ENCODE measurements at regions not wholly inside any gene's neighbourhood (a gene's known extent, or its start where the extent isn't known, plus 50 kb on each side); places are given as distances from the start of the nearest gene placed in this dataset.
"Not testable (repeated sequence)": the region's sequence is repeated elsewhere in the genome, so short reads cannot be mapped to it uniquely, and the experiment has no call there.

- intact Hi-C loops (cut with micrococcal nuclease): no loop called here
These were observed 54.0 kb downstream of the MAP10 start for GRCh38 chr1:232859216-232859615.

DNA sequence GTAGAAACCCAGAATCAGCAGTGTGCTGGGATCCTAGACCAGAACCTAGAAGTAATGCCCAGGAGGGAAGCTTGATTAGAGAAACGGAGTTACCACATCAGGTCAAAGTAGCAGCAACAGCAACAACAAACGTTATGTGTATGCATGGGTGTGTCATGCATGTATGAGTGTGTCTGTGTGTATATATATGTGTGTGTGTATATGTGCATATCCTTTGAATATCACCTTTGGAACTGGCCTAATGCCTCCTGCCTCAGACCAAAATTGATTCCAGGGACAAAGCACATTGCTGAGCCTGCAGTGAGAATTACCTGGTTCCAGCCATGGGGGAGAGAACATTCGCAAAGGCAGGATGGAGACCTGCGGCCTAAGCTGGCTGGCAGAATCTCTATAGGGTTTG is 55.9 kb downstream of the MAP10 start:
- intact Hi-C loops (cut with micrococcal nuclease): no loop called here

- intact Hi-C loops (cut with micrococcal nuclease): no loop called here
These were observed 58.5 kb downstream of the MAP10 start for GRCh38 chr1:232863544-232864275.

DNA sequence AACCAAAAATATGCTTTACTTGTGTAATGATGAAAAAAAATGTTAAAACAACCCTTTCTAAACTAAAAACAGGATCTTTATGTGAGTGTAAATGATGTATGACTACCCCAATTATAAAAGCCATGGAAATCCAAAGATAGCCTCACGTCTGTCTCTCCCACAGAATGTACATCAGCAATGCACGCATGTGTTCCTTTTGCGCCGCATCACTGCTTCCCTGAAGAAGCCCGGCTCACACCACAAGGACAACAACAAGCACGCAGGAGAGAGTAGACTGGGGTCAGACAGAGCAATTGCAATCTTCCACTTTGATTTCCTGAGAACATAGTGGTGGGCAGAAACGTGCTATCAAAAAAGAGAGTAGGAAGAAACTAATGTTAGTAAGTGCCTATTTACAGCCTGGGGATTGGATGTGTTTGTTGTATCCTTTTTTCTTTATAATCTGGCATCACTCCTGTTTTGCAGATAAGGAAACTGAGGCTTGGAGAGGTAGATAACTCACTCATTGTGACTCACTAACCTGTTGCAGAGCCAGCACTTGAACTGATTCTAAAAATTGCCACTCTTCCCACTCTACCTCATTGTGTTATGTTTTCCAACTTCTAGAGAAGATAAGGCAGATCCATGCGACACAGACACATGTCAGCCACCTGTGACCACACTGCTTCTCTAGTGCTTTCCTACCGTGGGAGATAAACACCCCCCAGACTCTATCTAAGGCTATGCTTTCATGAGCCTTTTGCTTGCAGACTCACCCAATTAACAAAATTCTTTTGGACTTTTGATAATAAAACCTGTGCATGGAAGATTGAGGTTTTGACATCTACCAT is 60.1 kb downstream of the MAP10 start:
- intact Hi-C loops (cut with micrococcal nuclease): no loop called here

DNA sequence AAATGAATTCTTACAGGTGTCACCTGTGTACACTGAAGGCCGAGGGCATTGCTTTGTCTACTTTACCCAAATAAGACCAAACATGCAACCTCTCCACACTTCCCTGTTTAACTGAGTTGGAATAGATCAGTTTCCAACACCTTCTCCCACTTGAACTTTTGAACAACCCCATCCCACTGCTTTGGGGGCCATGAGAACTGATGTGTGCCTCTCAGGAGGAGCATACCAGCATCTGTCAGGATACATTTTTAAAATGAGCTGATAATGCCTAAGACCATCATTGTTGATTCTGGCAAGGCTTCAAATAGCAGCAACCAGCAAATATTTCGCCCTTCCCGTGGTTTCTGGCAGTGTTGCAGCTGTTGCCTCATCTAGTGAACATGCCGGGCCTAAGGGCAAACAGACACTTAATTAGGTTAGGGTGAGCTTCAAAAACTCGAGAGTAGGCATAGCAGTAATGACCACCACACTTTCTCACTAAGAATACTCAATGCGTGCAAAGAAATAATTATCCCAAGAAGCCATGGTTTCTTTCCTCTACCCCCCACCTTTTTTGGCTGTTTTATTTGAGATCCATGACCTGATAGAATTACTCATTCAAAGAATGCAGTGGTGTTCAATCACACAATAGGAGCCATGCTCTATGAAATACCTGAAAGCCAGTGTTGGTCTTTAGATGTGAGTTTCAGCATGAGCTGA is 63.7 kb downstream of the MAP10 start:
- intact Hi-C loops (cut with micrococcal nuclease): no loop called here

- intact Hi-C loops (cut with micrococcal nuclease): not testable (repeated sequence)
These were observed 66.2 kb downstream of the MAP10 start for GRCh38 chr1:232871291-232871969.

DNA sequence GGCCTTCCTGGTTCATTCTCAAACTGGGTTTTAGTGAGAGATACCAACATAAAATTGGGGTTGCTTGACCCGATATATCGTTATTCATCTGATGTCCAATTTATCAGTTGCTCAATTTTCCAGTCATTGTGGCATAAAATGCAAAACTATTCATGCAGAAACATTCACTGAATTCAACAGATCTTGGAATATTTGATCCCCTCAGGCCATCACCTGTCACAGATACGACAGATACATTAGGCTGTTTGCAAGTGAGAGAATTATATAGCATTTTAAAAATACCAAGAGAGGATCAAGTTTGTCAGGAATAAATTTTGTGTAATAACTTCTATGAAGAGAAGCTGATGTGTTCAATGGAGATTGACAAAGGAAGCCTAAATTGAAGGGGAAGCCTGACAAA is 67.1 kb downstream of the MAP10 start:
- intact Hi-C loops (cut with micrococcal nuclease): no loop called here

DNA sequence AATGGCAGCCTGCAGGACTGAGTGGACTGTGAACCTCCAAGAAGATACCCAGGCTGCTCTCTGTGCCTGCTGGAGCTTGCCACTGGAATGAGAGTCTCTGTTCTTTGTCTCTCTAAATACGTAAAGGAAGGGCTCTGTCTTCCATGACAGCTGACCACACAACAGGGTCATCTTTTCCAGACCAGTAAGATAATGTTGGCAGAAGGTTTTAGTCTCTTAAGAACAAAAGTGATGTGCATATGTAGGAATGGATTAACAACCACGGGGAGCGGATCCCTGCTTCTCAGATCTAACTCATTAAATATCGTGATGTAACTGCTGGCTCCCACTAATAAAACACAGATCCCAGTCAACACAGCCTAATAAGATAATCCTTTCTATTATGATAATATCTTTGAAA is 67.5 kb downstream of the MAP10 start:
- intact Hi-C loops (cut with micrococcal nuclease): no loop called here

DNA sequence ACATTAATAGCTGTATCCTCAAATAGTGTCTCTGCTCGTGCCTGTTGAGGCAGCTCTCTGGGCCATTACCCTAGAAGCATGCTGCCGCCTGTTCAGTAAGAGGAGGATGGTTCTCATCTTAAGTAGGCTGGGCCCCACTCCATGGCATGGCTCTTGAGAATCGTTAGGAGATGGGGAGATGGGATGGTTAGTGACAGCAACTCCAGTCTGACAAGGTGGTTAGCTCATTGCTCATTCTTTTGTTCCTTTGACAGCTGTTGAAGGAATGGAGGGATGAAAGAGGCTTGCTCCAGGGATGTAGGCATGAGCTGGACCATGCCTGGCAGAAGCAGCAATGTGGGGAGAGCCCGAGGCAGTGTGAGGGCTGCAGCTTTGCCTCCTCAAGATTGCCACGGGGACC is 68.2 kb downstream of the MAP10 start:
- intact Hi-C loops (cut with micrococcal nuclease): no loop called here

DNA sequence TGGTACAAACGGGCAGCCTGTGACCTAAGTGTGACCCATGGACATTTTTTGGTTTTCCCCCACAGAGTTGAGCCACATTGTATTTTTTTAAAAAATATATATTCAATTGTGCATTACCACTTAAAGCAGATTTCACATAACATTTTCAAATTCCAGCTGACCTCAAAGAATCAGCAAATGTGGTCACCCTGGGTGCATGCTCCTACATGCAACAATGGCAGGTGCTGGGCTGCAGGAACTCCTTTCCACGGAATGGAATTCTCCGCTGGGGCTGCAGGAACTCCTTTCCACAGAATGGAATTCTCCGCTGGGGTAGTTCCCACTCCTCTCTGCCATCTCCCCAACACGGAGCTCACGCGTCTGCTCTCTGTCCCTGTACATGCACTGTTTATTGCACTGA is 68.7 kb downstream of the MAP10 start:
- intact Hi-C loops (cut with micrococcal nuclease): no loop called here

- intact Hi-C loops (cut with micrococcal nuclease): no loop called here
These were observed 70.3 kb downstream of the MAP10 start for GRCh38 chr1:232875536-232875935.

DNA sequence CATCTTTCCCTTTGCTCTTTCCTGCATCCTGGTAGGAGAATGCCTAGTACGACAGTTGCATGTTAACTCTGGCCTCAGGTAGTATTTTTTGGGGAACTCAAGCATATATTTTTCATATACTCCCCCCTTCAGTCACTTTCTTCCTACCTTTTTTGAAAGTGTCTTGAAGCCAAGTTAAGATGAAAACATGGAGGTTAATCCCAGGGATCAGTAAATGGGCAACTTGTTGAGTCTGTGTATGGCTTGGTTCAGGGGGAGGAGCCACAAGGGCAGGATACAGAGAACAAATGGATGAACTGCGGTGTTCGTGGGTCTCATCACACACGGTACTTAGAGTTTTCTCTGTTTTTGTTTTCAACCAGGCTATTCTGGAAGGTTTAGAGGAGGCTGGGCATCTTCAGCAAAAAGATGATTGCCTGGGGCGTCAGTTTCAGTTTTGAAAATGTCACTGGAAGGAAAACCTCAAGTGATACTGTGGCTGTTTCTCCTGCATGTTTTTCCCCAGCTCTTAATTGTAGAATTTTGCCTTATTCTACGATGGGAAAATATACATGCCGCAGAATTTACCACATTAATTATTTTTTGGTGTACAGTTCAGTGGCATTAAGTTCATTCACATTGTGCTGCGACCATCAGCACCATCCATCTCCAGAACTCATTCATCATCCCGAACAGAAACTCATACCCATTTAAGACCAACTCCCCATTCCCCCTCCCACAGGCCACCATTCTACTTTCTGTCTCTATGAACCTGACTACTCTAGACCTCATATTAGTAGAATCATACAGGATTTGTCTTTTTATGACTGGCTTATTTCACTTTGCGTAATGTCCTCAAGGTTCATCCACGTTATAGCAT is 71.5 kb downstream of the MAP10 start:
- intact Hi-C loops (cut with micrococcal nuclease): no loop called here

DNA sequence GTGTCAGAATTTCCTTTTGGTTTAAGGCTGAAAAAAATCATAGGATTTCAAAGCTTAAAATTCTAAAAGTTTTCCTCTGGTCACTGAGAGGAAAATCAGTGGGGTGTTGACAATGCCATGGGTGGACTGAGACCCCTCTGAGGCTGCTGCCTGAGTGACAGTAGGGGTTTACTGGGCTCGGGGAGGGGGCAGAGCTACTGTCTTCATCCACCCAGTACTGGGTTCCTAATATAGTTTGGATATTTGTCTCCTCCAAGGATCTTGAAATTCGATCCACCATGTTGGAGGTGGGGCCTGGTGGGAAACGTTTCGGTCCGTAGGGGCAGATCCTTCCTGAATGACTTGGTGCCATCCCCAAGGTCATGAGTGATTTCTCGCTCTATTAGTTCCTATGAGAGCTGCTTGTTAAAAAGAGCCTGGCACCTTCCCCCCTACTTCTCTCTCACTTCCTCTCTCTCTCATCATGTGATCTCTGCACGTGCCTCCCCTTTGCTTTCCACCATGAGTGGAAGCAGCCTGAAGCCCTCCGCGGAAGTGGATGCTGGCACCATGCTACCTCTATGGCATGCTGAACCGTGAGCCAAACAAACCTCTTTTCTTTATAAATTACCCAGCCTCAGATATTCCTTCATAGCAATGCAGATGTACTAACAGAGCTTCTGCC is 72.3 kb downstream of the MAP10 start:
- intact Hi-C loops (cut with micrococcal nuclease): no loop called here

DNA sequence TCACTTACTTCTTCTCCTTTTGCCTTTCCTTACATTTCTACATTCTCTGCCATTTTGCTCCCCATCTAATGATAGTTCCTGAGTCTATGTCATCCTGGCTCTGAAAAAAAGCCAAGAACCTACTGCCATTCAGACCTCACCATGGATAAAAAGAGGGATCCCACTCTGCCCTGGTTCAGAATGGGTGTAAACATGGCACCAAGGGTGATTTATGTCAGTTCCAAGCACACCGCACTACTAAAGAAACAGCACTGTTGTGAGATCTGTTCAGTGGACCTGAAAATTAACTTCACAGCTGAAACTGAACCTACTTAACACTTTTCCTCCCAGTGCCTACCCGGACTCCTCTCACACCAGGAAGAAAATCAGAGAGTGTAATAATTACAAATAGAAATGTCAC is 72.3 kb upstream of the NTPCR start:
- intact Hi-C loops (cut with micrococcal nuclease): no loop called here

GRCh38 chr1:232880354-232880753 is 70.1 kb upstream of the NTPCR start:
- intact Hi-C loops (cut with micrococcal nuclease): no loop called here

- intact Hi-C loops (cut with micrococcal nuclease): no loop called here
These were observed 66.3 kb upstream of the NTPCR start for GRCh38 chr1:232883992-232884661.

- intact Hi-C loops (cut with micrococcal nuclease): no loop called here
These were observed 64.1 kb upstream of the NTPCR start for GRCh38 chr1:232886271-232886670.

DNA sequence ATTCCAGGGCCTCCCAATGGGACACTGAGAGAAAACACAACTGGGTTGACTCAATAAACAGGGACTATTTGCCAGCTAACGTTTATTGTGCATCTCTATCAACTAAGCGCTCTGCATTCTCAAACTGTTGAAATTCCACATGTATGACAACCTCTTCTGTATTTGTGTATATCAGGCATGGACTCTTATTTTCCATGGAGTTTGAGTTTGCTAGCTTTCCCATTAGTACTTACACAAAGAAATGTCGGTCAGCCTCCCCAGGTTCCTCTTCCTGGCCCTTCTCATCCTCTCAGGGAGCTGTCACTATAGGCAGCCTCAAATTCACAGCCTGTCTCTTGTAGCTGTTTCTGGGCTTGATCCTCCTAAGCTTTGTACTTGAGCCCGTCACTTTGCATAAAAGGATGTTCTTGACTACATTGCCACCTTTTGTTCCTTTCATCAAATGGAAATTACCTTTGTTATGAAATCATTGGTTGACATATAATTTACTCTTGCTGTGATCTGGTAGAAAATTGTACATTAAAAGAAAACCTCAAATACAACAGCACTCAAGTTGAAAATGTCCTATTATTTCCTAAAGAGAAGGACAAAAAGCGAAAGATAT is 60.0 kb upstream of the NTPCR start:
- intact Hi-C loops (cut with micrococcal nuclease): no loop called here

DNA sequence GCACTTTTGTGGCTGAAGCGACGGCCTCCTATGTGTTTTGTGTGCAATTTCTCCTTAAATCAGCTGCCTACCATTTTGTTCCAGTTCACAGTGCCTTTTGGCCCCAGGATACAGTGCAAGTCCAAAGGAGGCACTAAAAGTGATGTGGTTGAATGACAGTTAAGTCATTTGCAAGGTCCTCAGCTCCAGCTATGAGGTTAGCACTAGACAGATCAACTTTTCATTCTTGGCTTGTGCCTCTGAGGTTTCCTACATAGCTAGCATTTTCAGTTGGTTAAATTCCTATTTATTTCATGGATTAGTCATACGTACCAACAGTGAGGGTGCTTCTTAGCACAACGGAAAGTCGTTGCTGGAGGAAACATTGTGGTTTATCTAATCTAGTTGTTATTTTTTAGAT is 59.3 kb upstream of the NTPCR start:
- intact Hi-C loops (cut with micrococcal nuclease): no loop called here
